Epithelial cell of proximal tubule (primary cell): ENCODE measurements at regions not wholly inside any gene's neighbourhood (a gene's known extent, or its start where the extent isn't known, plus 50 kb on each side); places are given as distances from the start of the nearest gene placed in this dataset.
A peak's percentile ranks its signal among the peaks of the same experiment; 100 is the strongest.

Experiments used
- DNase-seq: peaks from one replicate; pipeline ENCODE4 v3.0.0-alpha.2; 2011; ENCODE audit warnings: low read depth
- H3K4me3 ChIP-seq: 2 replicates; pipeline ENCODE4 v1.5.1; 2011; ENCODE audit warnings: low read depth, mild to moderate bottlenecking, low read length
- CTCF ChIP-seq: conservative IDR thresholded peaks from 2 replicates; pipeline ENCODE4 v1.5.1; 2012; ENCODE audit warnings: low read depth, mild to moderate bottlenecking, low read length

GRCh38 chr5:179497636-179498340 lies 52.6 kb upstream of the RUFY1 start:
- TF ChIP-seq CTCF, result no peak

GRCh38 chr5:179495906-179496455 lies 54.4 kb upstream of the RUFY1 start:
- no peak overlapping the region for H3K4me3 ChIP-seq
- peak; percentile 35 for TF ChIP-seq CTCF
- DNase-seq, result no peak

More at GRCh38 chr5:179497636-179498340, 52.6 kb upstream of the RUFY1 start:
- H3K4me3 ChIP-seq, result no peak overlapping the region
- DNase-seq, result no peak

- H3K4me3 ChIP-seq, result no peak overlapping the region
- TF ChIP-seq CTCF, result no peak
- DNase-seq, result no peak
Observed at GRCh38 chr5:179494774-179495526, 55.4 kb upstream of the RUFY1 start.

GRCh38 chr5:179488975-179489374 lies 61.4 kb upstream of the RUFY1 start:
- no peak overlapping the region for H3K4me3 ChIP-seq
- TF ChIP-seq CTCF, result no peak
- DNase-seq, result no peak

- no peak for DNase-seq
- TF ChIP-seq CTCF, result no peak
Observed at GRCh38 chr5:179488491-179488890, 61.9 kb upstream of the RUFY1 start.

GRCh38 chr5:179487145-179487544 lies 63.2 kb upstream of the RUFY1 start:
- H3K4me3 ChIP-seq, result no peak overlapping the region
- DNase-seq, result no peak
- TF ChIP-seq CTCF, result no peak

More at GRCh38 chr5:179488491-179488890, 61.9 kb upstream of the RUFY1 start:
- H3K4me3 ChIP-seq, result no peak overlapping the region
